ENCODE measurements at regions not wholly inside any gene's neighbourhood (a gene's known extent, or its start where the extent isn't known, plus 50 kb on each side); places are given as distances from the start of the nearest gene placed in this dataset.

- no peak for TF ChIP-seq CTCF (conservative IDR thresholded peaks at IDR 0.05)
- DNase-seq (ENCODE audit: extremely low spot score, unreplicated experiment), result no peak
- Mint-ChIP-seq H3K9me3 (peaks cover 34% of the 10 kb centered on the region), H3K4me1 (ENCODE audit: unreplicated experiment) (peaks cover 3% of the 10 kb centered on the region), H3K27me3 (peaks cover 3% of the 10 kb centered on the region), H3K27ac (no peak overlapping the region), H3K36me3 (peaks cover 10% of the 10 kb centered on the region), H3K4me3 (no peak overlapping the region)
These were observed 53.9 kb downstream of the PTGR3 start for GRCh38 chr18:75154997-75155396.

GRCh38 chr18:75154259-75154658 is 54.7 kb downstream of the PTGR3 start:
- Mint-ChIP-seq H3K4me1 (ENCODE audit: unreplicated experiment) (no peaks in the 10 kb centered on the region), H3K27me3 (no peaks in the 10 kb centered on the region), H3K27ac (no peak overlapping the region), H3K4me3 (no peak overlapping the region), H3K36me3 (peaks cover 10% of the 10 kb centered on the region), H3K9me3 (peaks cover 34% of the 10 kb centered on the region)
- no peak for TF ChIP-seq CTCF (conservative IDR thresholded peaks at IDR 0.05)
- no peak for DNase-seq (ENCODE audit: extremely low spot score, unreplicated experiment)

- no peak for TF ChIP-seq CTCF (conservative IDR thresholded peaks at IDR 0.05)
- peaks cover 12% of the 10 kb centered on the region for H3K9me3 Mint-ChIP-seq
- no peak for DNase-seq (ENCODE audit: extremely low spot score, unreplicated experiment)
- H3K27ac Mint-ChIP-seq, result no peak overlapping the region
- H3K4me1 Mint-ChIP-seq (ENCODE audit: unreplicated experiment), result no peaks in the 10 kb centered on the region
- H3K4me3 Mint-ChIP-seq, result no peak overlapping the region
- H3K36me3 Mint-ChIP-seq, result no peaks in the 10 kb centered on the region
- peaks cover 18% of the 10 kb centered on the region for H3K27me3 Mint-ChIP-seq
These were observed 65.1 kb downstream of the PTGR3 start for GRCh38 chr18:75143851-75144250.

GRCh38 chr18:75142677-75143076 is 66.3 kb downstream of the PTGR3 start:
- no peaks in the 10 kb centered on the region for H3K36me3 Mint-ChIP-seq
- no peak overlapping the region for H3K4me3 Mint-ChIP-seq
- peaks cover 18% of the 10 kb centered on the region for H3K27me3 Mint-ChIP-seq
- H3K4me1 Mint-ChIP-seq (ENCODE audit: unreplicated experiment), result no peaks in the 10 kb centered on the region
- peaks cover 8% of the 10 kb centered on the region for H3K9me3 Mint-ChIP-seq
- H3K27ac Mint-ChIP-seq, result no peak overlapping the region
- no peak for TF ChIP-seq CTCF (conservative IDR thresholded peaks at IDR 0.05)
- no peak for DNase-seq (ENCODE audit: extremely low spot score, unreplicated experiment)

- TF ChIP-seq CTCF (conservative IDR thresholded peaks at IDR 0.05), result no peak
- Mint-ChIP-seq H3K27me3 (peaks cover 18% of the 10 kb centered on the region), H3K4me1 (ENCODE audit: unreplicated experiment) (no peaks in the 10 kb centered on the region), H3K9me3 (peaks cover 5% of the 10 kb centered on the region), H3K27ac (no peak overlapping the region), H3K36me3 (no peaks in the 10 kb centered on the region), H3K4me3 (no peak overlapping the region)
- no peak for DNase-seq (ENCODE audit: extremely low spot score, unreplicated experiment)
These were observed 67.2 kb downstream of the PTGR3 start for GRCh38 chr18:75141734-75142133.

- Mint-ChIP-seq H3K36me3 (no peaks in the 10 kb centered on the region), H3K27me3 (peaks cover 18% of the 10 kb centered on the region)
These were observed 67.8 kb downstream of the PTGR3 start for GRCh38 chr18:75141166-75141565.

More at GRCh38 chr18:75141166-75141565, 67.8 kb downstream of the PTGR3 start:
- no peak overlapping the region for H3K27ac Mint-ChIP-seq
- TF ChIP-seq CTCF (conservative IDR thresholded peaks at IDR 0.05), result no peak
- H3K4me3 Mint-ChIP-seq, result no peak overlapping the region
- H3K9me3 Mint-ChIP-seq, result peaks cover 5% of the 10 kb centered on the region
- DNase-seq (ENCODE audit: extremely low spot score, unreplicated experiment), result no peak
- no peaks in the 10 kb centered on the region for H3K4me1 Mint-ChIP-seq (ENCODE audit: unreplicated experiment)
